ENCODE measurements at regions not wholly inside any gene's neighbourhood (a gene's known extent, or its start where the extent isn't known, plus 50 kb on each side); places are given as distances from the start of the nearest gene placed in this dataset.

GRCh38 chr5:18807256-18808149 lies 1173.2 kb downstream of the TAF11L14 start:
- H3K27ac ChIP-seq (ENCODE audit: low read depth in 1 of 2, low read length in 2 of 2) = no peak overlapping the region
- H3K36me3 ChIP-seq (replicated peaks in 1 of 2; ENCODE audit: control insufficient read depth in 1 of 2, insufficient read depth in 2 of 2, low read length in 2 of 2) = no peaks in the 10 kb centered on the region
- no peak overlapping the region for H3K4me3 ChIP-seq (replicated peaks in 1 of 3; ENCODE audit: low read depth in 2 of 3, low read length in 3 of 3)
- no peak for DNase-seq
- H3K4me1 Mint-ChIP-seq = no peaks in the 10 kb centered on the region
- no peak overlapping the region for H3K9ac ChIP-seq (ENCODE audit: insufficient read depth, low read length, poor library complexity, severe bottlenecking)
- H3K4me1 ChIP-seq (ENCODE audit: control insufficient read depth in 1 of 2, insufficient read depth in 2 of 2, low read length in 2 of 2) = no peaks in the 10 kb centered on the region
- no peak overlapping the region for H3K27ac Mint-ChIP-seq
- 88% methylated on average over 2 of the region's 10 CpGs for WGBS (ENCODE audit: insufficient coverage)
- H3K27me3 ChIP-seq (ENCODE audit: control insufficient read depth in 2 of 2, insufficient read depth in 2 of 2, low read length in 2 of 2) = no peaks in the 10 kb centered on the region
- intact Hi-C loops (cut with micrococcal nuclease) = no loop called here
- no peak for TF ChIP-seq CTCF (IDR thresholded peaks at IDR 0.05)
- no peak overlapping the region for H3K4me3 Mint-ChIP-seq
- no peak overlapping the region for H3K4me2 ChIP-seq (replicated peaks; ENCODE audit: extremely low read depth, low read length, poor library complexity, severe bottlenecking)
- no peak overlapping the region for H2AFZ ChIP-seq (ENCODE audit: insufficient read depth, low read depth, low read length, poor library complexity, severe bottlenecking)
- H3K9me3 ChIP-seq (replicated peaks in 1 of 2; ENCODE audit: control insufficient read depth in 1 of 2, insufficient read depth in 1 of 2, low read length in 2 of 2) = no peaks in the 10 kb centered on the region
- no peaks in the 10 kb centered on the region for H4K20me1 ChIP-seq (ENCODE audit: insufficient read depth, low read length)
- H3K79me2 ChIP-seq (ENCODE audit: insufficient read depth, low read length) = no peaks in the 10 kb centered on the region
- no peaks in the 10 kb centered on the region for H3K36me3 Mint-ChIP-seq
- H3K9me3 Mint-ChIP-seq = peaks cover 0 to 3% (median 0%) of the 10 kb centered on the region in 7 donors
- H3K27me3 Mint-ChIP-seq (ENCODE audit: low read depth in 3 of 3) = no peaks in the 10 kb centered on the region

DNA sequence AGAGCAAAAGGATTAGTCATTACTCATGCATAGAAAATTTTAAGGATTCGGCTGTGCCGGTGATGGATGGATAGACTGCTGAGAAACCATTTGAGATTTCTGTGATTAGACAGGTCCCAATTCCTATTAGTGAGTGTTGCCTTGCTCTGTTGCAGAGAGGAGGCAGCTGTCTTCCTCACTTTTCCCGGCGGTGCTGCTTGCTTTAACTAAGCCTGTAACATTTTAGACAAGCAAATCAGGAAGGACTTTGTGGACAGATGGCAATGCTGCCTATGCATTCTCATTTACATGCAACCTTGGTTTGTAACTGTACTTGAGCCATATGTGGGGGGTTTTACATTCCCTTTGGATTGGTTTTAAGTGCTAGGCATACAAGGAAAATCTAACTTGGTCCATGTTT lies 1176.3 kb downstream of the CDH18 start:
- Histone ChIP-seq H3K4me2 (replicated peaks; ENCODE audit: extremely low read depth, low read length, poor library complexity, severe bottlenecking) (no peak overlapping the region), H3K9ac (ENCODE audit: insufficient read depth, low read length, poor library complexity, severe bottlenecking) (no peak overlapping the region), H3K79me2 (ENCODE audit: insufficient read depth, low read length) (no peaks in the 10 kb centered on the region), H2AFZ (ENCODE audit: insufficient read depth, low read depth, low read length, poor library complexity, severe bottlenecking) (no peak overlapping the region), H4K20me1 (ENCODE audit: insufficient read depth, low read length) (no peaks in the 10 kb centered on the region), H3K4me1 (ENCODE audit: control insufficient read depth in 1 of 2, insufficient read depth in 2 of 2, low read length in 2 of 2) (no peaks in the 10 kb centered on the region), H3K9me3 (replicated peaks in 1 of 2; ENCODE audit: control insufficient read depth in 1 of 2, insufficient read depth in 1 of 2, low read length in 2 of 2) (peaks cover 0 to 3% of the 10 kb centered on the region in 2 donors), H3K36me3 (replicated peaks in 1 of 2; ENCODE audit: control insufficient read depth in 1 of 2, insufficient read depth in 2 of 2, low read length in 2 of 2) (no peaks in the 10 kb centered on the region), H3K4me3 (replicated peaks in 1 of 3; ENCODE audit: low read depth in 2 of 3, low read length in 3 of 3) (no peak overlapping the region), H3K27ac (ENCODE audit: low read depth in 1 of 2, low read length in 2 of 2) (no peak overlapping the region), H3K27me3 (ENCODE audit: control insufficient read depth in 2 of 2, insufficient read depth in 2 of 2, low read length in 2 of 2) (no peaks in the 10 kb centered on the region)
- no peaks in the 10 kb centered on the region for H3K36me3 Mint-ChIP-seq
- 77% methylated on average over 2 of the region's 4 CpGs for WGBS (ENCODE audit: insufficient coverage)
- H3K27ac Mint-ChIP-seq = no peak overlapping the region
- intact Hi-C loops (cut with micrococcal nuclease) = no loop called here
- no peak for DNase-seq
- H3K9me3 Mint-ChIP-seq = peaks cover 0 to 8% (median 2%) of the 10 kb centered on the region in 7 donors
- no peak for TF ChIP-seq CTCF (IDR thresholded peaks at IDR 0.05)
- H3K27me3 Mint-ChIP-seq (ENCODE audit: low read depth in 3 of 3) = no peaks in the 10 kb centered on the region
- no peaks in the 10 kb centered on the region for H3K4me1 Mint-ChIP-seq
- H3K4me3 Mint-ChIP-seq = no peak overlapping the region

All from CD14-positive monocyte (primary cell).